Colonic mucosa (tissue), 4 donors: ENCODE measurements at regions not wholly inside any gene's neighbourhood (a gene's known extent, or its start where the extent isn't known, plus 50 kb on each side); places are given as distances from the start of the nearest gene placed in this dataset.
"Not testable (repeated sequence)": the region's sequence is repeated elsewhere in the genome, so short reads cannot be mapped to it uniquely, and the experiment has no call there.

Source experiments
- DNase-seq: peaks from one replicate; pipeline ENCODE4 v3.0.0-alpha.2; 2020
- H3K27ac ChIP-seq: fragments of 200-600 bp; one replicate; pipeline ENCODE4 v1.8.0; 2021
- H3K27me3 ChIP-seq: fragments of 200-600 bp; one replicate; pipeline ENCODE4 v1.8.0; 2021
- H3K36me3 ChIP-seq: fragments of 200-600 bp; one replicate; pipeline ENCODE4 v1.8.0; 2021
- H3K4me1 ChIP-seq: fragments of 200-600 bp; one replicate; pipeline ENCODE4 v1.8.0; 2021; ENCODE audit warnings: mild to moderate bottlenecking
- H3K4me3 ChIP-seq: fragments of 200-600 bp; one replicate; pipeline ENCODE4 v1.8.0; 2021
- H3K9ac ChIP-seq, 2 donors: one replicate each; pipeline ENCODE4 v1.7.0; 2013; ENCODE audit warnings: control low read depth in 2 of 2, low read depth in 2 of 2, low read length in 2 of 2
- H3K9me3 ChIP-seq: fragments of 200-600 bp; one replicate; pipeline ENCODE4 v1.8.0; 2021
- intact Hi-C: fragments of 100-400 bp; cut with DNase I; formaldehyde crosslinking; loops from one replicate; pipeline ENCODE4 v1.14.1; 2022
- TF ChIP-seq, protein P1 (sequence below): fragments of 200-600 bp; IDR thresholded peaks from one replicate; pipeline ENCODE4 v1.8.0; 2022; ENCODE audit warnings: antibody characterized with exemption, mild to moderate bottlenecking
- donor health status: healthy.
- donor health status: DM: no; HTN: no; CAD: no.
- donor health status: DM: no; HTN: no; CAD: no.

DNA sequence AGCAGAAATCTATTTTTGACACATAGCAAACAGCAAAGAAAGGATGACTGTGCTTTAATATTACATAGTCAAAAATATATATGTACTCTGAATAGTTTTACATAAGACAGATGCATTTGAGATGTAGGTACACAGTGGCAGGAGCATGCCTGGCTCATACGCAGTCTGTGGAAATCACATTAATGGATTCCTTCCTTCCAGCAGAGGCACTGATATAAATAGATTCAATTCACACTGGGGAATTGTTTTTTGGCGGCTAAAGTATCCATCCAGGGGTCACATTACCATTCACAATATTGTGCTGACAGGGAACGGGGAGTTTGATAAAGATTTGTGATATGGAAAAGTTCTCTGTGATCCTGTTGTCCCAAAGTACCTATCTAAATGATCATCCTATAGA, 72.5 kb upstream of the AGR3 start:
- Histone ChIP-seq H3K36me3 (no peaks in the 10 kb centered on the region), H3K4me3 (no peak overlapping the region), H3K4me1 (no peaks in the 10 kb centered on the region), H3K9ac (no peak overlapping the region), H3K27ac (no peak overlapping the region), H3K9me3 (no peaks in the 10 kb centered on the region), H3K27me3 (no peaks in the 10 kb centered on the region)
- intact Hi-C loops = no loop called here
- TF ChIP-seq, protein P1, sequence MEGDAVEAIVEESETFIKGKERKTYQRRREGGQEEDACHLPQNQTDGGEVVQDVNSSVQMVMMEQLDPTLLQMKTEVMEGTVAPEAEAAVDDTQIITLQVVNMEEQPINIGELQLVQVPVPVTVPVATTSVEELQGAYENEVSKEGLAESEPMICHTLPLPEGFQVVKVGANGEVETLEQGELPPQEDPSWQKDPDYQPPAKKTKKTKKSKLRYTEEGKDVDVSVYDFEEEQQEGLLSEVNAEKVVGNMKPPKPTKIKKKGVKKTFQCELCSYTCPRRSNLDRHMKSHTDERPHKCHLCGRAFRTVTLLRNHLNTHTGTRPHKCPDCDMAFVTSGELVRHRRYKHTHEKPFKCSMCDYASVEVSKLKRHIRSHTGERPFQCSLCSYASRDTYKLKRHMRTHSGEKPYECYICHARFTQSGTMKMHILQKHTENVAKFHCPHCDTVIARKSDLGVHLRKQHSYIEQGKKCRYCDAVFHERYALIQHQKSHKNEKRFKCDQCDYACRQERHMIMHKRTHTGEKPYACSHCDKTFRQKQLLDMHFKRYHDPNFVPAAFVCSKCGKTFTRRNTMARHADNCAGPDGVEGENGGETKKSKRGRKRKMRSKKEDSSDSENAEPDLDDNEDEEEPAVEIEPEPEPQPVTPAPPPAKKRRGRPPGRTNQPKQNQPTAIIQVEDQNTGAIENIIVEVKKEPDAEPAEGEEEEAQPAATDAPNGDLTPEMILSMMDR = no peak
- no peak for DNase-seq

DNA sequence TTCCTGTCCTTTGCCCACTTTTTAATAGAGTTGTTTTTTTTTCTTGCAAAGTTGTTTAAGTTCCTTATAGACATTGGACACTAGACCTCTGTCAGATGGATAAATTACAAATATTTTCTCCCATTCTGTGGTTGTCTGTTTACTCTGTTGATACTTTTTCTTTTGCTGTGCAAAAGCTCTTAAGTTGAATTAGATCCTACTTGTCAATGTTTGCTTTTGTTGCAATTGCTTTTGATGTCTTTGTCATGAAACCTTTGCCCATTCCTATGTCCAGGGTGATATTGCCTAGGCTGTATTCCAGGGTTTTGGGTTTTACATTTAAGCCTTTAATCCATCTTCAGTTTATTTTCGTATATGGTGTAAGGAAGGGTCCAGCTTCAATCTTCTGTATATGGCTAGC, 76.9 kb upstream of the AGR3 start:
- H3K9ac ChIP-seq = no peak overlapping the region
- no peaks in the 10 kb centered on the region for H3K27me3 ChIP-seq
- no peak overlapping the region for H3K4me3 ChIP-seq
- no peak for DNase-seq
- TF ChIP-seq, protein P1 = no peak
- intact Hi-C loops = no loop called here
- H3K4me1 ChIP-seq = peaks cover 3% of the 10 kb centered on the region
- no peaks in the 10 kb centered on the region for H3K36me3 ChIP-seq
- H3K9me3 ChIP-seq = no peaks in the 10 kb centered on the region
- no peak overlapping the region for H3K27ac ChIP-seq

DNA sequence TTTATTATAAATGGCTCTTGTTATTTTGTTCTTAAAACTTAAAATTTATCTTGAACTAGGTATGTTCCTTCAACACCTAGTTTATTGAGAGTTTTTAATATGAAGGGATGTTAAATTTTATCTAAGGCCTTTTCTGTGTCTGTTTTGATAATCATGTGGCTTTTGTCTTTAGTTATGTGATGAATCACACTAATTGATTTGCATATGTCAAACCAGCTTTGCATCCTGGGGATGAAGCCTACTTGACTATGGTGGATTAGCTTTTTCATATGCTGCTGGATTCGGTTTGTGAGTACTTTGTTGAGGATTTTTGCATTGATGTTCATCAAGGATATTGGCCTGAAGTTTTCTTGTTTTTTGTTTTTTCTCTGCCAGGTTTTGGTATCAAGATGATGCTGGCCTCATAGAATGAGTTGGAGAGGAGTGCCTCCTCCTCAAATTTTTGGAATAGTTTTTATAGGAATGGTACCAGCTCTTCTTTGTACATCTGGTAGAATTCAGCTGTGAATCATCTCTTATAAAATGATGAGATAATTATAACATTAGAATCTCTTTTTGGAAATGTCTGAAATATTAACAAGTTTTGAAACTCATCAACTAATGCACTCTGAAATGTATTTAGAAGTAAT, 78.7 kb upstream of the AGR3 start:
- intact Hi-C loops = no loop called here
- DNase-seq = no peak
- Histone ChIP-seq H3K27ac (no peak overlapping the region), H3K9me3 (no peaks in the 10 kb centered on the region), H3K4me3 (no peak overlapping the region), H3K4me1 (peaks cover 3% of the 10 kb centered on the region), H3K9ac (no peak overlapping the region), H3K36me3 (no peaks in the 10 kb centered on the region), H3K27me3 (no peaks in the 10 kb centered on the region)
- TF ChIP-seq, protein P1 = no peak

DNA sequence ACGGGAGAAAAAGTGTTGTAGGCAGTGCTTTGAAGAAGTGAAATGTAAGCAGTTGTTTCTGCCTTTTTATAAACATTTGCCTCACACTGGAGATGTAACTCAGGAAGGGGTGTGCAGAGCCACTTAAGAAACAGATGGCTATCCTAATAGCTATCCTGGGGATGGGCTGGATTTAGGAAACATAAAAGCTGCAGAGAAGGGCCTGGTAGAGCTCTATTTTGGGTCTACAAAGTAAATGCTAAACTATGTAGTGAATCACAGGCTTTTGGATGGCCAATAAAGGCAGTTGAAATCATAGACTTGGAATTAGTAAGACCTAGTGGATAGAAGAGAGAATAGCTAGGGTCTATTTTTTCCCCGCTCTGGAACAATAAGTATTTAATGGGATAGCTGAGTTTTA, 79.9 kb upstream of the AGR3 start:
- TF ChIP-seq, protein P1 = no peak
- intact Hi-C loops = no loop called here
- Histone ChIP-seq H3K27me3 (no peaks in the 10 kb centered on the region), H3K4me1 (peaks cover 3% of the 10 kb centered on the region), H3K36me3 (no peaks in the 10 kb centered on the region), H3K27ac (no peak overlapping the region), H3K9ac (no peak overlapping the region), H3K4me3 (no peak overlapping the region), H3K9me3 (no peaks in the 10 kb centered on the region)
- no peak for DNase-seq

DNA sequence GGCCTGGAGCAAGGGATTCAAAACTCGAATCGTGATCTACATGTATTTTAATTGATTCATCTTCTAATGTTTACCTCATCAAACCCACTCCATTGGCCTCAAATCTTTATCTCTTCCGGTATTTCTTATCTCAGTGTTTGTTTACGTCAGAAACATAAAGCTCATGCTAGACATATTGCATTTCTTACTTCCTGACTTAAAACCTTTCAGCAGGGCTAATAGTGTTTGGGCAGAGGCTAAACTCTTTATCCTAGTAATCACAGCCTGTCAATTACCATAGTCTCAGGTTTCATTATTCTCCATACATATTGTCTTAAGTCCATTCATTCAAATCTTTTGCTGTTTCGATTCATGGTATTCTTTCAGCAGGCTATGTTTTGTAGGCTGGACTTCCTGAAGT, 81.3 kb upstream of the AGR3 start:
- H3K27ac ChIP-seq = no peak overlapping the region
- TF ChIP-seq, protein P1 = no peak
- H3K9me3 ChIP-seq = no peaks in the 10 kb centered on the region
- H3K27me3 ChIP-seq = no peaks in the 10 kb centered on the region
- no peak for DNase-seq
- intact Hi-C loops = no loop called here
- no peaks in the 10 kb centered on the region for H3K36me3 ChIP-seq
- no peak overlapping the region for H3K4me3 ChIP-seq
- no peak overlapping the region for H3K9ac ChIP-seq
- peaks cover 3% of the 10 kb centered on the region for H3K4me1 ChIP-seq

DNA sequence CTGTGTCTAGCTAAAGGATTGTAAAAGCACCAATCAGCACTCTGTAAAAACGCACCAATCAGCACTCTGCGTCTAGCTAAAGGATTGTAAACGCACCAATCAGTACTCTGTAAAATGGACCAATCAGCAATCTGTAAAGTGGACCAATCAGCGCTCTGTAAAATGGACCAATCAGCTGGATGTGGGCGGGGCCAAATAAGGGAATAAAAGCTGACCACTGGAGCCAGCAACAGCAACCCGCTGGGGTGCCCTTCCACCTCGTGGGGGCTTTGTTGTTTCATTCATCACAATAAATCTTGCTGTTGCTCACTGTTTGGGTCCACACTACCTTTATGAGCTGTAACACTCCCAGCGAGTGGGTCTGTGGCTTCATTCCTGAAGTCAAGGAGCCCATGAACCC, 83.9 kb upstream of the AGR3 start:
- H3K4me1 ChIP-seq, intact Hi-C loops, H3K27me3 ChIP-seq, H3K36me3 ChIP-seq, DNase-seq, H3K4me3 ChIP-seq, H3K9ac ChIP-seq, H3K9me3 ChIP-seq, H3K27ac ChIP-seq: not testable (repeated sequence)
